IMR-90 (cell line): ENCODE measurements at regions not wholly inside any gene's neighbourhood (a gene's known extent, or its start where the extent isn't known, plus 50 kb on each side); places are given as distances from the start of the nearest gene placed in this dataset.

Experiments
- ATAC-seq: fragments of 200-7000 bp; cut with Tn5 transposase; 2 replicates; pipeline ENCODE4 v1.9.1; 2020; ENCODE audit warnings: low read depth, mild to moderate bottlenecking, moderate library complexity
- BruUV-seq: library from RNA; stranded (reverse); fragments of 400-500 nt; replicated peaks from 2 replicates; lab custom pipeline; 2021; lab: Mats Ljungman, UMichigan
- CTCF ChIA-PET: fragments of 300-600 bp; formaldehyde crosslinking; extraction: SDS; loops from one replicate; lab custom pipeline; 2021; ENCODE audit warnings: antibody characterized with exemption; lab: Yijun Ruan, JAX
- POLR2A ChIA-PET: fragments of 300-600 bp; sonication (Branson Sonifier 250); formaldehyde crosslinking; loops from one replicate; lab custom pipeline; 2022; ENCODE audit warnings: antibody characterized with exemption; ENCODE audit not compliant: unreplicated experiment; lab: Charles Lee
- DNase-seq: peaks from one replicate; pipeline ENCODE4 v3.0.0; 2013
- H2AFZ ChIP-seq: replicated peaks from 2 replicates; pipeline ENCODE3; 2013; ENCODE audit warnings: low read length, mild to moderate bottlenecking; ENCODE audit not compliant: poor library complexity
- H2AK5ac ChIP-seq: 2 replicates; pipeline ENCODE4 v1.6.1; 2013; ENCODE audit warnings: low read depth, low read length, inconsistent platforms
- H2AK9ac ChIP-seq: replicated peaks from 2 replicates; pipeline ENCODE3; 2013; ENCODE audit warnings: mild to moderate bottlenecking, low read depth, low read length, moderate library complexity; ENCODE audit not compliant: poor library complexity
- H2BK120ac ChIP-seq: 2 replicates; pipeline ENCODE4 v1.6.1; 2013; ENCODE audit warnings: low read depth, low read length, inconsistent platforms
- H2BK15ac ChIP-seq: 3 replicates; pipeline ENCODE4 v1.6.1; 2013; ENCODE audit warnings: low read depth, low read length, inconsistent platforms
- H2BK20ac ChIP-seq: 2 replicates; pipeline ENCODE4 v1.6.1; 2013; ENCODE audit warnings: low read depth, mild to moderate bottlenecking, inconsistent platforms, low read length, moderate library complexity
- H2BK5ac ChIP-seq: 2 replicates; pipeline ENCODE4 v1.6.1; 2013; ENCODE audit warnings: mild to moderate bottlenecking, low read depth, low read length, inconsistent platforms; ENCODE audit not compliant: poor library complexity, severe bottlenecking
- H3K14ac ChIP-seq: replicated peaks from 2 replicates; pipeline ENCODE4 v1.6.1; 2013; ENCODE audit warnings: low read depth, low read length, inconsistent platforms
- H3K18ac ChIP-seq: 2 replicates; pipeline ENCODE4 v1.6.1; 2013; ENCODE audit warnings: low read depth, low read length, control low read depth
- H3K23ac ChIP-seq: 2 replicates; pipeline ENCODE4 v1.6.1; 2013; ENCODE audit warnings: low read depth, low read length, inconsistent platforms
- H3K27ac ChIP-seq: 2 replicates; pipeline ENCODE4 v1.5.1; 2013; ENCODE audit warnings: mild to moderate bottlenecking, control low read depth, low read length; ENCODE audit not compliant: insufficient read depth
- H3K27me3 ChIP-seq: 2 replicates; pipeline ENCODE4 v1.6.1; 2013; ENCODE audit warnings: low read length; ENCODE audit not compliant: control insufficient read depth, insufficient read depth
- H3K36me3 ChIP-seq: 2 replicates; pipeline ENCODE4 v1.6.1; 2013; ENCODE audit warnings: low read length, mixed read lengths; ENCODE audit not compliant: control insufficient read depth, insufficient read depth
- H3K4ac ChIP-seq: 2 replicates; pipeline ENCODE4 v1.6.1; 2013; ENCODE audit warnings: low read depth, low read length, inconsistent platforms
- H3K4me1 ChIP-seq: 2 replicates; pipeline ENCODE4 v1.6.1; 2013; ENCODE audit warnings: low read length, mixed read lengths; ENCODE audit not compliant: control insufficient read depth, insufficient read depth
- H3K4me2 ChIP-seq: 2 replicates; pipeline ENCODE4 v1.6.1; 2013; ENCODE audit warnings: low read depth, mild to moderate bottlenecking, control low read depth, low read length, moderate library complexity
- H3K4me3 ChIP-seq: 2 replicates; pipeline ENCODE4 v1.5.1; 2013; ENCODE audit warnings: low read depth, mild to moderate bottlenecking, control low read depth, low read length, moderate library complexity; ENCODE audit not compliant: insufficient read depth
- H3K56ac ChIP-seq: 2 replicates; pipeline ENCODE4 v1.6.1; 2013; ENCODE audit warnings: low read length, inconsistent platforms; ENCODE audit not compliant: insufficient read depth; ENCODE audit errors: extremely low read depth
- H3K79me1 ChIP-seq, 2 experiments: 2 replicates each; pipeline ENCODE4 v1.6.1; 2013; ENCODE audit warnings: low read length in 2 of 2, inconsistent platforms in 1 of 2, low read depth in 1 of 2
- H3K9ac ChIP-seq: 2 replicates; pipeline ENCODE4 v1.6.1; 2013; ENCODE audit warnings: low read depth, low read length, control low read depth
- H3K9me1 ChIP-seq: 2 replicates; pipeline ENCODE4 v1.6.1; 2013; ENCODE audit warnings: low read length, inconsistent platforms; ENCODE audit not compliant: insufficient read depth
- H3K9me3 ChIP-seq: 2 replicates; pipeline ENCODE4 v1.6.1; 2013; ENCODE audit warnings: low read length; ENCODE audit not compliant: control insufficient read depth, insufficient read depth
- H4K20me1 ChIP-seq: 2 replicates; pipeline ENCODE4 v1.6.1; 2013; ENCODE audit warnings: low read length, inconsistent platforms; ENCODE audit not compliant: insufficient read depth
- H4K5ac ChIP-seq: 2 replicates; pipeline ENCODE4 v1.6.1; 2013; ENCODE audit warnings: mild to moderate bottlenecking, low read depth, low read length, control low read depth
- H4K8ac ChIP-seq, 2 experiments: 2 replicates each; pipeline ENCODE4 v1.6.1; 2013; ENCODE audit warnings: low read depth in 2 of 2, low read length in 2 of 2, control low read depth in 1 of 2, inconsistent platforms in 1 of 2
- H4K91ac ChIP-seq: 2 replicates; pipeline ENCODE4 v1.6.1; 2013; ENCODE audit warnings: low read depth, low read length, inconsistent platforms; ENCODE audit not compliant: insufficient read depth
- CEBPB ChIP-seq: IDR thresholded peaks from 2 replicates; pipeline ENCODE4 v1.6.1; 2012; ENCODE audit warnings: low read depth, low read length, improper control_type of control experiment
- FOS ChIP-seq: fragments of 150-350 bp; IDR thresholded peaks from 2 replicates; pipeline ENCODE4 v1.6.1; 2016; ENCODE audit warnings: low read depth, low read length
- MXI1 ChIP-seq: IDR thresholded peaks from 2 replicates; pipeline ENCODE4 v1.6.1; 2012; ENCODE audit warnings: low read depth, mild to moderate bottlenecking, low read length, moderate library complexity, borderline replicate concordance
- RAD21 ChIP-seq: IDR thresholded peaks from 2 replicates; pipeline ENCODE4 v1.6.1; 2012; ENCODE audit warnings: low read length, improper control_type of control experiment
- SMC3 ChIP-seq: fragments of 150-350 bp; IDR thresholded peaks from 2 replicates; pipeline ENCODE4 v1.6.1; 2016; ENCODE audit warnings: low read depth, mild to moderate bottlenecking, antibody characterized with exemption, low read length, moderate library complexity
- WGBS, 2 experiments: methylation state at CpG; one replicate each; pipeline versions ENCODE4 v1.1.5 to v1.1.7; 2013; ENCODE audit warnings: missing lambda C conversion rate in 2 of 2; ENCODE audit not compliant: insufficient read length in 1 of 2; ENCODE audit errors: extremely low coverage in 2 of 2; 5-methylcytosine and 5-hydroxymethylcytosine counted together
- dilution Hi-C: fragments of 300-500 bp; cut with HindIII; formaldehyde crosslinking; loops from one replicate; pipeline ENCODE4 v1.14.3; 2018; ENCODE audit warnings: low sequenced_read_pairs; ENCODE audit not compliant: unreplicated experiment
- in situ Hi-C: fragments of 300-500 bp; cut with MboI; formaldehyde crosslinking; loops from 3 replicates; pipeline ENCODE4 v1.14.3; 2019; ENCODE audit warnings: low sequenced_read_pairs, inconsistent platforms, mixed read lengths
- intact Hi-C: fragments of 100-400 bp; cut with micrococcal nuclease; formaldehyde crosslinking; loops from 2 replicates; pipeline ENCODE4 v1.10.0; 2022
- TF ChIP-seq, protein P1 (sequence below): conservative IDR thresholded peaks from 2 replicates; pipeline ENCODE4 v1.5.1; 2012; ENCODE audit warnings: mild to moderate bottlenecking, low read depth, low read length, improper control_type of control experiment

DNA sequence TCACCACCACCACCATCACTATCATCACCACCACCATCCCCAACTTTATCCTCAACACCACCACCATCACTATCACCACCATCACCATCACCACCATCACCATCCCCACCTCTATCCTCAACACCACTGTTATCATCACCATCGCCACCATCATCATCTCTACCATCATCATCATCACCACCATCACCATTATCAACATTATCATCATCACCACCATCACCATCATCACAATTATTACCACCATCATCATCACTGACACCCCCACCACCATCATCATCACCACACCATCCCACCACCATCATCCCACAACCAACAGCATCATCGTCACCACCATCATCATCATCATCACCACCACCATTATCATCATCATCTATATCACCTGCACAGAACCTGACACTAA is 188.4 kb upstream of the PWP1 start:
- Histone ChIP-seq H3K9ac (no peak overlapping the region), H3K18ac (no peak overlapping the region), H4K91ac (no peak overlapping the region)

More for the DNA sequence above, 188.4 kb upstream of the PWP1 start:
- intact Hi-C loops (no loop called here), in situ Hi-C loops (no loop called here), dilution Hi-C loops (no loop called here)
- no peak overlapping the region for H3K4me3 ChIP-seq
- no peaks in the 10 kb centered on the region for H3K27me3 ChIP-seq
- H3K4me2 ChIP-seq: no peak overlapping the region
- no peak overlapping the region for H2AK9ac ChIP-seq
- TF ChIP-seq MXI1: no peak
- TF ChIP-seq CEBPB: no peak
- TF ChIP-seq, protein P1, sequence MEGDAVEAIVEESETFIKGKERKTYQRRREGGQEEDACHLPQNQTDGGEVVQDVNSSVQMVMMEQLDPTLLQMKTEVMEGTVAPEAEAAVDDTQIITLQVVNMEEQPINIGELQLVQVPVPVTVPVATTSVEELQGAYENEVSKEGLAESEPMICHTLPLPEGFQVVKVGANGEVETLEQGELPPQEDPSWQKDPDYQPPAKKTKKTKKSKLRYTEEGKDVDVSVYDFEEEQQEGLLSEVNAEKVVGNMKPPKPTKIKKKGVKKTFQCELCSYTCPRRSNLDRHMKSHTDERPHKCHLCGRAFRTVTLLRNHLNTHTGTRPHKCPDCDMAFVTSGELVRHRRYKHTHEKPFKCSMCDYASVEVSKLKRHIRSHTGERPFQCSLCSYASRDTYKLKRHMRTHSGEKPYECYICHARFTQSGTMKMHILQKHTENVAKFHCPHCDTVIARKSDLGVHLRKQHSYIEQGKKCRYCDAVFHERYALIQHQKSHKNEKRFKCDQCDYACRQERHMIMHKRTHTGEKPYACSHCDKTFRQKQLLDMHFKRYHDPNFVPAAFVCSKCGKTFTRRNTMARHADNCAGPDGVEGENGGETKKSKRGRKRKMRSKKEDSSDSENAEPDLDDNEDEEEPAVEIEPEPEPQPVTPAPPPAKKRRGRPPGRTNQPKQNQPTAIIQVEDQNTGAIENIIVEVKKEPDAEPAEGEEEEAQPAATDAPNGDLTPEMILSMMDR: no peak
- TF ChIP-seq SMC3: no peak
- TF ChIP-seq FOS: no peak
- TF ChIP-seq RAD21: no peak
- WGBS, 2 experiments: 94% methylated on average over 1 of the region's 2 CpGs; no CpG with 5 or more reads in 1 of the 2 experiments
- H3K4ac ChIP-seq: no peak overlapping the region
- DNase-seq: no peak
- H3K79me1 ChIP-seq: no peaks in the 10 kb centered on the region
- no peak for ATAC-seq
- no TSS peak for BruUV-seq
- H2AK5ac ChIP-seq: no peak overlapping the region
- H3K23ac ChIP-seq: no peak overlapping the region
- no peak overlapping the region for H2BK120ac ChIP-seq
- CTCF ChIA-PET: no interaction called here
- peaks cover 2% of the 10 kb centered on the region; the same call in 1 of the 2 replicates for H3K9me3 ChIP-seq
- no peak overlapping the region for H2BK15ac ChIP-seq
- no peak overlapping the region for H2BK20ac ChIP-seq
- no peaks in the 10 kb centered on the region for H3K9me1 ChIP-seq
- no peak overlapping the region for H3K14ac ChIP-seq
- no peaks in the 10 kb centered on the region for H3K4me1 ChIP-seq
- no peak overlapping the region for H3K56ac ChIP-seq
- H4K8ac ChIP-seq: no peak overlapping the region
- no peaks in the 10 kb centered on the region for H4K20me1 ChIP-seq
- no peak overlapping the region for H4K5ac ChIP-seq
- POLR2A ChIA-PET: no interaction called here
- no peak overlapping the region for H2AFZ ChIP-seq
- H3K36me3 ChIP-seq: no peaks in the 10 kb centered on the region
- H3K27ac ChIP-seq: no peak overlapping the region
- H2BK5ac ChIP-seq: peak overlapping the region; percentile 11
